ENCODE measurements at regions not wholly inside any gene's neighbourhood (a gene's known extent, or its start where the extent isn't known, plus 50 kb on each side); places are given as distances from the start of the nearest gene placed in this dataset.

- Mint-ChIP-seq H3K36me3 (peaks cover 2% of the 10 kb centered on the region), H3K4me3 (no peak overlapping the region), H3K9me3 (peaks cover 3% of the 10 kb centered on the region), H3K27ac (no peak overlapping the region), H3K27me3 (peaks cover 7% of the 10 kb centered on the region), H3K4me1 (no peaks in the 10 kb centered on the region)
- DNase-seq (ENCODE audit: low spot score in 2 of 2) (no peak), ATAC-seq (ENCODE audit: low read depth) (no peak)
Observed at GRCh38 chr10:117425974-117426566, 50.8 kb upstream of the PDZD8 start.

- ATAC-seq (ENCODE audit: low read depth) (no peak), DNase-seq (ENCODE audit: low spot score in 2 of 2) (no peak)
- Mint-ChIP-seq H3K4me1 (no peaks in the 10 kb centered on the region), H3K27ac (no peak overlapping the region), H3K4me3 (no peak overlapping the region), H3K9me3 (peaks cover 6% of the 10 kb centered on the region), H3K27me3 (peaks cover 7% of the 10 kb centered on the region), H3K36me3 (peaks cover 2% of the 10 kb centered on the region)
Observed at GRCh38 chr10:117424883-117425649, 49.8 kb upstream of the PDZD8 start.
